Mammary epithelial cell (primary cell): ENCODE measurements at regions not wholly inside any gene's neighbourhood (a gene's known extent, or its start where the extent isn't known, plus 50 kb on each side); places are given as distances from the start of the nearest gene placed in this dataset.

Source experiments
- EZH2 ChIP-seq: IDR thresholded peaks from 2 replicates; pipeline ENCODE4 v1.6.1; 2012; ENCODE audit warnings: low read length, inconsistent platforms, borderline replicate concordance
- TF ChIP-seq, protein P1 (sequence below), 2 donors: IDR thresholded peaks in 1 of 2; conservative IDR thresholded peaks in 1 of 2; 2 replicates each; pipeline ENCODE4 v1.5.1; 2011 to 2012; ENCODE audit warnings: inconsistent platforms in 2 of 2, low read length in 2 of 2, mild to moderate bottlenecking in 2 of 2, control low read depth in 1 of 2, low read depth in 1 of 2; ENCODE audit not compliant: insufficient read depth in 1 of 2; ENCODE audit errors: extremely low read depth in 1 of 2

DNA sequence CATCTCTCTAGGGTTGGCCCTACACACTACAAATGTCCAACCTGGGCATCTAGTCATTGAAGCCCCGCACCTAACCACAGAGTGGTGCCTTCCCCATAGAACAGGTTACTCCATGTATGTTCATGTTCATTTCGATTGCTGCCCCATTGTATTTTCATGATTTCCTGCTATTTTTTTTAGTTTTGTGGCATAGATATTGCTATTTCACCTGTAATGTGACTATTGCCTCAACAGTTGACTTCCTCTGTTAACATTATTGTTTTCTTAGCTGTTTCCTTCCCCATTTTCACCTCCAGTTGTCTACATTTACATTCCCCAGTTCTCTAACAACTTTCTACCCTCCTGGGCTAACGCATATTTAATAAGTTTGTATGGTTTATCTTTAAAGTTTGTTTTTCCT lies 137.7 kb upstream of the RBMS3 start:
- TF ChIP-seq, protein P1, sequence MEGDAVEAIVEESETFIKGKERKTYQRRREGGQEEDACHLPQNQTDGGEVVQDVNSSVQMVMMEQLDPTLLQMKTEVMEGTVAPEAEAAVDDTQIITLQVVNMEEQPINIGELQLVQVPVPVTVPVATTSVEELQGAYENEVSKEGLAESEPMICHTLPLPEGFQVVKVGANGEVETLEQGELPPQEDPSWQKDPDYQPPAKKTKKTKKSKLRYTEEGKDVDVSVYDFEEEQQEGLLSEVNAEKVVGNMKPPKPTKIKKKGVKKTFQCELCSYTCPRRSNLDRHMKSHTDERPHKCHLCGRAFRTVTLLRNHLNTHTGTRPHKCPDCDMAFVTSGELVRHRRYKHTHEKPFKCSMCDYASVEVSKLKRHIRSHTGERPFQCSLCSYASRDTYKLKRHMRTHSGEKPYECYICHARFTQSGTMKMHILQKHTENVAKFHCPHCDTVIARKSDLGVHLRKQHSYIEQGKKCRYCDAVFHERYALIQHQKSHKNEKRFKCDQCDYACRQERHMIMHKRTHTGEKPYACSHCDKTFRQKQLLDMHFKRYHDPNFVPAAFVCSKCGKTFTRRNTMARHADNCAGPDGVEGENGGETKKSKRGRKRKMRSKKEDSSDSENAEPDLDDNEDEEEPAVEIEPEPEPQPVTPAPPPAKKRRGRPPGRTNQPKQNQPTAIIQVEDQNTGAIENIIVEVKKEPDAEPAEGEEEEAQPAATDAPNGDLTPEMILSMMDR (conservative IDR thresholded peaks at IDR 0.05 in 1 of 2, IDR thresholded peaks at IDR 0.05 in 1 of 2; ENCODE audit: extremely low read depth in 1 of 2, insufficient read depth in 1 of 2, low read depth in 1 of 2, low read length in 2 of 2), result no peak
- TF ChIP-seq EZH2, result no peak
